ENCODE measurements at regions not wholly inside any gene's neighbourhood (a gene's known extent, or its start where the extent isn't known, plus 50 kb on each side); places are given as distances from the start of the nearest gene placed in this dataset.

GRCh38 chrX:40513012-40513411, 67.8 kb upstream of the ATP6AP2 start (continued):
- TF ChIP-seq, protein P1, sequence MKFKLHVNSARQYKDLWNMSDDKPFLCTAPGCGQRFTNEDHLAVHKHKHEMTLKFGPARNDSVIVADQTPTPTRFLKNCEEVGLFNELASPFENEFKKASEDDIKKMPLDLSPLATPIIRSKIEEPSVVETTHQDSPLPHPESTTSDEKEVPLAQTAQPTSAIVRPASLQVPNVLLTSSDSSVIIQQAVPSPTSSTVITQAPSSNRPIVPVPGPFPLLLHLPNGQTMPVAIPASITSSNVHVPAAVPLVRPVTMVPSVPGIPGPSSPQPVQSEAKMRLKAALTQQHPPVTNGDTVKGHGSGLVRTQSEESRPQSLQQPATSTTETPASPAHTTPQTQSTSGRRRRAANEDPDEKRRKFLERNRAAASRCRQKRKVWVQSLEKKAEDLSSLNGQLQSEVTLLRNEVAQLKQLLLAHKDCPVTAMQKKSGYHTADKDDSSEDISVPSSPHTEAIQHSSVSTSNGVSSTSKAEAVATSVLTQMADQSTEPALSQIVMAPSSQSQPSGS (CRISPR knock-in tag; IDR thresholded peaks at IDR 0.05) = no peak
- TF ChIP-seq, protein P2, sequence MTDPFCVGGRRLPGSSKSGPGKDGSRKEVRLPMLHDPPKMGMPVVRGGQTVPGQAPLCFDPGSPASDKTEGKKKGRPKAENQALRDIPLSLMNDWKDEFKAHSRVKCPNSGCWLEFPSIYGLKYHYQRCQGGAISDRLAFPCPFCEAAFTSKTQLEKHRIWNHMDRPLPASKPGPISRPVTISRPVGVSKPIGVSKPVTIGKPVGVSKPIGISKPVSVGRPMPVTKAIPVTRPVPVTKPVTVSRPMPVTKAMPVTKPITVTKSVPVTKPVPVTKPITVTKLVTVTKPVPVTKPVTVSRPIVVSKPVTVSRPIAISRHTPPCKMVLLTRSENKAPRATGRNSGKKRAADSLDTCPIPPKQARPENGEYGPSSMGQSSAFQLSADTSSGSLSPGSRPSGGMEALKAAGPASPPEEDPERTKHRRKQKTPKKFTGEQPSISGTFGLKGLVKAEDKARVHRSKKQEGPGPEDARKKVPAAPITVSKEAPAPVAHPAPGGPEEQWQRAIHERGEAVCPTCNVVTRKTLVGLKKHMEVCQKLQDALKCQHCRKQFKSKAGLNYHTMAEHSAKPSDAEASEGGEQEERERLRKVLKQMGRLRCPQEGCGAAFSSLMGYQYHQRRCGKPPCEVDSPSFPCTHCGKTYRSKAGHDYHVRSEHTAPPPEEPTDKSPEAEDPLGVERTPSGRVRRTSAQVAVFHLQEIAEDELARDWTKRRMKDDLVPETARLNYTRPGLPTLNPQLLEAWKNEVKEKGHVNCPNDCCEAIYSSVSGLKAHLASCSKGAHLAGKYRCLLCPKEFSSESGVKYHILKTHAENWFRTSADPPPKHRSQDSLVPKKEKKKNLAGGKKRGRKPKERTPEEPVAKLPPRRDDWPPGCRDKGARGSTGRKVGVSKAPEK (CRISPR knock-in tag; IDR thresholded peaks at IDR 0.05; ENCODE audit: borderline replicate concordance) = no peak
- peak; percentile 64 for TF ChIP-seq ZNF331 (CRISPR knock-in tag; IDR thresholded peaks at IDR 0.05)
- peak; percentile 60; the same call in 1 of the 2 replicates for TF ChIP-seq EHMT2 (IDR thresholded peaks at IDR 0.05; ENCODE audit: borderline replicate concordance, low read depth, low read length)
- TF ChIP-seq HDAC1 (CRISPR knock-in tag; IDR thresholded peaks at IDR 0.05) = peak; percentile 67
- TF ChIP-seq ZNF605 (CRISPR knock-in tag; IDR thresholded peaks at IDR 0.05) = no peak
- TF ChIP-seq, protein P3, sequence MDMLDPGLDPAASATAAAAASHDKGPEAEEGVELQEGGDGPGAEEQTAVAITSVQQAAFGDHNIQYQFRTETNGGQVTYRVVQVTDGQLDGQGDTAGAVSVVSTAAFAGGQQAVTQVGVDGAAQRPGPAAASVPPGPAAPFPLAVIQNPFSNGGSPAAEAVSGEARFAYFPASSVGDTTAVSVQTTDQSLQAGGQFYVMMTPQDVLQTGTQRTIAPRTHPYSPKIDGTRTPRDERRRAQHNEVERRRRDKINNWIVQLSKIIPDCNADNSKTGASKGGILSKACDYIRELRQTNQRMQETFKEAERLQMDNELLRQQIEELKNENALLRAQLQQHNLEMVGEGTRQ (IDR thresholded peaks at IDR 0.05; ENCODE audit: low read depth, low read length) = no peak
- TF ChIP-seq, protein P3 (CRISPR knock-in tag; IDR thresholded peaks at IDR 0.05; ENCODE audit: borderline replicate concordance) = no peak
- TF ChIP-seq ZNF17 (CRISPR knock-in tag; IDR thresholded peaks at IDR 0.05) = no peak
- TF ChIP-seq EED (CRISPR knock-in tag; IDR thresholded peaks at IDR 0.05) = no peak
- 0 out of 2 replicates have a peak, but pooled peaks have one; percentile 24 for TF ChIP-seq FOXK1 (CRISPR knock-in tag; IDR thresholded peaks at IDR 0.05; ENCODE audit: borderline replicate concordance, low read depth)
- TF ChIP-seq ESRRA (CRISPR knock-in tag; IDR thresholded peaks at IDR 0.05; ENCODE audit: low read depth) = peak; percentile 82
- TF ChIP-seq ZNF343 (CRISPR knock-in tag; IDR thresholded peaks at IDR 0.05) = no peak
- no peak for TF ChIP-seq SRY (CRISPR knock-in tag; IDR thresholded peaks at IDR 0.05)
- TF ChIP-seq MEIS1 (CRISPR knock-in tag; IDR thresholded peaks at IDR 0.05; ENCODE audit: borderline replicate concordance) = 0 out of 2 replicates have a peak, but pooled peaks have one; percentile 53
- TF ChIP-seq FOXA1 (IDR thresholded peaks at IDR 0.05) = no peak
- TF ChIP-seq FOXA1 (CRISPR knock-in tag; IDR thresholded peaks at IDR 0.05) = peak; percentile 44; the same call in 1 of the 2 replicates
- TF ChIP-seq, protein P4, sequence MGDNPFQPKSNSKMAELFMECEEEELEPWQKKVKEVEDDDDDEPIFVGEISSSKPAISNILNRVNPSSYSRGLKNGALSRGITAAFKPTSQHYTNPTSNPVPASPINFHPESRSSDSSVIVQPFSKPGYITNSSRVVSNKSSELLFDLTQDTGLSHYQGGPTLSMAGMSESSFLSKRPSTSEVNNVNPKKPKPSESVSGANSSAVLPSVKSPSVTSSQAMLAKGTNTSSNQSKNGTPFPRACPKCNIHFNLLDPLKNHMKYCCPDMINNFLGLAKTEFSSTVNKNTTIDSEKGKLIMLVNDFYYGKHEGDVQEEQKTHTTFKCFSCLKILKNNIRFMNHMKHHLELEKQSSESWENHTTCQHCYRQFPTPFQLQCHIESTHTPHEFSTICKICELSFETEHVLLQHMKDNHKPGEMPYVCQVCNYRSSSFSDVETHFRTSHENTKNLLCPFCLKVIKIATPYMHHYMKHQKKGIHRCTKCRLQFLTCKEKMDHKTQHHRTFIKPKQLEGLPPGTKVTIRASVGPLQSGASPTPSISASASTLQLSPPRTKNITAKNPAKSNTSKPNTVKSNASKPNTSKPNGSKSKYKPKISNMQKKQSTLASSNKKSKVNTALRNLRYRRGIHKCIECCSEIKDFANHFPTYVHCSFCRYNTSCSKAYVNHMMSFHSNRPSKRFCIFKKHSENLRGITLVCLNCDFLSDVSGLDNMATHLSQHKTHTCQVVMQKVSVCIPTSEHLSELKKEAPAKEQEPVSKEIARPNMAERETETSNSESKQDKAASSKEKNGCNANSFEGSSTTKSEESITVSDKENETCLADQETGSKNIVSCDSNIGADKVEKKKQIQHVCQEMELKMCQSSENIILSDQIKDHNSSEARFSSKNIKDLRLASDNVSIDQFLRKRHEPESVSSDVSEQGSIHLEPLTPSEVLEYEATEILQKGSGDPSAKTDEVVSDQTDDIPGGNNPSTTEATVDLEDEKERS (CRISPR knock-in tag; IDR thresholded peaks at IDR 0.05) = 0 out of 2 replicates have a peak, but pooled peaks have one; percentile 29
- TF ChIP-seq ZNF333 (CRISPR knock-in tag; IDR thresholded peaks at IDR 0.05; ENCODE audit: borderline replicate concordance) = no peak
- peak; percentile 50; the same call in 1 of the 2 replicates for TF ChIP-seq MTA1 (CRISPR knock-in tag; IDR thresholded peaks at IDR 0.05; ENCODE audit: borderline replicate concordance)
- TF ChIP-seq GATAD2A (CRISPR knock-in tag; IDR thresholded peaks at IDR 0.05) = peak; percentile 79
- no peak for TF ChIP-seq KDM4B (CRISPR knock-in tag; IDR thresholded peaks at IDR 0.05)
- TF ChIP-seq THAP11 (CRISPR knock-in tag; IDR thresholded peaks at IDR 0.05) = 0 out of 2 replicates have a peak, but pooled peaks have one; percentile 28

Measured in HepG2 (cell line).